NCI-H1694 treated with DMSO at 0.1 percent for 48 hours (cell line): ENCODE measurements at regions not wholly inside any gene's neighbourhood (a gene's known extent, or its start where the extent isn't known, plus 50 kb on each side); places are given as distances from the start of the nearest gene placed in this dataset.
A peak's percentile ranks its signal among the peaks of the same experiment; 100 is the strongest.

ENCODE experiments used
- DNase-seq: peaks from one replicate; lab custom pipeline; 2025; lab: John Stamatoyannopoulos, UW

- no peak for DNase-seq
Observed at GRCh38 chr15:87631093-87631492, 625.4 kb downstream of the NTRK3 start.

- DNase-seq, result no peak
Observed at GRCh38 chr15:87628311-87628710, 628.2 kb downstream of the NTRK3 start.

- peak; percentile 7 for DNase-seq
Observed at GRCh38 chr15:87626860-87627259, 629.7 kb downstream of the NTRK3 start.

- no peak for DNase-seq
Observed at GRCh38 chr15:87623832-87624231, 632.7 kb downstream of the NTRK3 start.

GRCh38 chr15:87620393-87620792, 636.1 kb downstream of the NTRK3 start:
- DNase-seq, result no peak

GRCh38 chr15:87619161-87619960, 637.2 kb downstream of the NTRK3 start:
- DNase-seq, result peak; percentile 10

- no peak for DNase-seq
Observed at GRCh38 chr15:87618203-87618725, 638.3 kb downstream of the NTRK3 start.

- no peak for DNase-seq
Observed at GRCh38 chr15:87614704-87615103, 641.8 kb downstream of the NTRK3 start.

GRCh38 chr15:87610366-87610765, 646.2 kb downstream of the NTRK3 start:
- no peak for DNase-seq

GRCh38 chr15:87609894-87610293, 646.6 kb downstream of the NTRK3 start:
- no peak for DNase-seq

GRCh38 chr15:87609474-87609873, 647.1 kb downstream of the NTRK3 start:
- no peak for DNase-seq

- no peak for DNase-seq
Observed at GRCh38 chr15:87608238-87609028, 648.1 kb downstream of the NTRK3 start.

- DNase-seq, result no peak
Observed at GRCh38 chr15:87606971-87607370, 649.6 kb downstream of the NTRK3 start.

- DNase-seq, result no peak
Observed at GRCh38 chr15:87604857-87605446, 651.6 kb downstream of the NTRK3 start.

- DNase-seq, result no peak
Observed at GRCh38 chr15:87602371-87602770, 654.2 kb downstream of the NTRK3 start.

- no peak for DNase-seq
Observed at GRCh38 chr15:87599616-87600015, 656.9 kb downstream of the NTRK3 start.

- DNase-seq, result no peak
Observed at GRCh38 chr15:87597346-87598052, 659.0 kb downstream of the NTRK3 start.

GRCh38 chr15:87591582-87591981, 665.0 kb downstream of the NTRK3 start:
- no peak for DNase-seq

GRCh38 chr15:87591042-87591441, 665.5 kb downstream of the NTRK3 start:
- DNase-seq, result no peak

- DNase-seq, result no peak
Observed at GRCh38 chr15:87589134-87589533, 667.4 kb downstream of the NTRK3 start.

GRCh38 chr15:87582169-87582568, 674.4 kb downstream of the NTRK3 start:
- DNase-seq, result no peak

- no peak for DNase-seq
Observed at GRCh38 chr15:87579537-87579936, 677.0 kb downstream of the NTRK3 start.
